ENCODE measurements at regions not wholly inside any gene's neighbourhood (a gene's known extent, or its start where the extent isn't known, plus 50 kb on each side); places are given as distances from the start of the nearest gene placed in this dataset.

DNA sequence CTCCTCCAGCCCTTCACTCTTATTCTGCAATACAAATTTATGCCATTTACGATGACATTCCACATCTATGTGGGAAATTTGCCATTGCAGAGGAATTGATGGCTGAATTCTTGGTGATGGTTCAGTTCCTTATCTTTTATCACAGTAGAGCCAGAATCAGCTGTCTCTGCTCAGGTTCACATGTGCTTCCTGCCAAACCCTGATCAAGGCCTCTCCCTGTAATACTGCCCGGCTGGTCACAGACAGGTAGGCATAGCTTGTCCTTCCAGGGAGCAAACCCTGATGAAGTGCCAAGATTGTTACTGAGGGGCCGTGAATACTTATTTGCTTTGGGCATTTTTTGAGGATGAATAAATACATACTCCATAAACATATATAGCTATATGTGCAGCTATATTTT lies 450.0 kb downstream of the NSUN3 start:
- TF ChIP-seq, protein P1, sequence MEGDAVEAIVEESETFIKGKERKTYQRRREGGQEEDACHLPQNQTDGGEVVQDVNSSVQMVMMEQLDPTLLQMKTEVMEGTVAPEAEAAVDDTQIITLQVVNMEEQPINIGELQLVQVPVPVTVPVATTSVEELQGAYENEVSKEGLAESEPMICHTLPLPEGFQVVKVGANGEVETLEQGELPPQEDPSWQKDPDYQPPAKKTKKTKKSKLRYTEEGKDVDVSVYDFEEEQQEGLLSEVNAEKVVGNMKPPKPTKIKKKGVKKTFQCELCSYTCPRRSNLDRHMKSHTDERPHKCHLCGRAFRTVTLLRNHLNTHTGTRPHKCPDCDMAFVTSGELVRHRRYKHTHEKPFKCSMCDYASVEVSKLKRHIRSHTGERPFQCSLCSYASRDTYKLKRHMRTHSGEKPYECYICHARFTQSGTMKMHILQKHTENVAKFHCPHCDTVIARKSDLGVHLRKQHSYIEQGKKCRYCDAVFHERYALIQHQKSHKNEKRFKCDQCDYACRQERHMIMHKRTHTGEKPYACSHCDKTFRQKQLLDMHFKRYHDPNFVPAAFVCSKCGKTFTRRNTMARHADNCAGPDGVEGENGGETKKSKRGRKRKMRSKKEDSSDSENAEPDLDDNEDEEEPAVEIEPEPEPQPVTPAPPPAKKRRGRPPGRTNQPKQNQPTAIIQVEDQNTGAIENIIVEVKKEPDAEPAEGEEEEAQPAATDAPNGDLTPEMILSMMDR (IDR thresholded peaks at IDR 0.05; ENCODE audit: low read depth, low read length, missing control alignments) = no peak
- DNase-seq (ENCODE audit: low read depth) = no peak
- H3K4me3 ChIP-seq (ENCODE audit: low read depth, low read length) = no peak overlapping the region

DNA sequence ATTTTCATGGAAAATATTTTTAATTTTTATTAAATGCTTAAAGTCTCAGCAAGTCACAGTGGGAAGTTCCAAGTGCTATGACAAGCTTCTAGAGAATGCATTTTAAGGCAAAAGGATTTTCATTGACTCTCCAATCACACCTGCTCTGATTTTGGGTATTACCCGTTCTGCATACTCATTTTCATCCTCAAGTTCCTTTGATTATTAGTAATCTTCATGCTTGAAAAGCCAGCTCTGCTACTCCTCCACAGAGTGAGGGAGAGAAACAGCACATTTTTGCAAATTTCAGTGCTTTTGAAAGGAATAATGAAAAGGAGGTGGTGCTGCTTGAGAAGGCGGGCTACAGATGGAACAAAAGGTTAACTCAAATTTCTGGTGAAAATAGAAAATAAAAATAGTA lies 450.7 kb downstream of the NSUN3 start:
- TF ChIP-seq, protein P1 (IDR thresholded peaks at IDR 0.05; ENCODE audit: low read depth, low read length, missing control alignments) = no peak
- DNase-seq (ENCODE audit: low read depth) = no peak
- H3K4me3 ChIP-seq (ENCODE audit: low read depth, low read length) = no peak overlapping the region

DNA sequence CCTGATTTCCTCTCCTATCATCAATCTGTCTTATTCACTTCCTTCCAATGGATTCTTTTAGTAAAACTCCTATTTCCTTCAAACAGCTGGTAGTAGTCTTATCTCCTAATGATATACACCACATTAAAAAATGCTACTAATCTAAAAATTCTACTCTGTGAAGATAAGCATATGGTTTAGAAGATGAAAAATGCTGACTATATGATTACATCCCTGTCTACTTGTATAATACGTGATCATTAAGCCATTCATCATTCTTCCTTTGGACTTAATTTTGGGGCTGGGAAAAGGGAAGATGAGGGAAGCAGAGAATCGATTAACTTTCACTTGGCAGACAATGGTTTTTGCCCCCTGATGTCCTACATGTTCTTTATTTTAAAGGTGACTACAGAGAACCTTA lies 453.1 kb downstream of the NSUN3 start:
- no peak for DNase-seq (ENCODE audit: low read depth)
- TF ChIP-seq, protein P1 (IDR thresholded peaks at IDR 0.05; ENCODE audit: low read depth, low read length, missing control alignments) = no peak
- H3K4me3 ChIP-seq (ENCODE audit: low read depth, low read length) = no peak overlapping the region

DNA sequence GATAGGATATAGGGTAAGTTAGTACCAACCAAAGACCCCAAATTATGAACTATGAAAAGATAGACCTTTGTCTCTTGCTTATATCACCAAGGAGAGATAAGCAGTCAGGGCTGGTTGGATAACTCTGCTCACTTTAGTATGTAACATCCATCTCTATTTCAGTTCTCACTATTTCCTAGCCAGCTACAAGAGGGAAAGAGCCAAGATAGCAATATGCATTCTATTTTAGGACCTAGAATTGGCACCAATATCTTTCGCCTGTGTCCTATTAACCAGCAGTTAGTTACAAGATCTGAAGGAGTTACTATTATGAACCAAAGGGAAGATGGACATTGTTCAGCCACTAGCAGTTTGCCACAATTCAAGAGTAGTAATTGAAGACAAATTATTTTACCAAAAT lies 457.5 kb downstream of the NSUN3 start:
- no peak overlapping the region for H3K4me3 ChIP-seq (ENCODE audit: low read depth, low read length)
- TF ChIP-seq, protein P1 (IDR thresholded peaks at IDR 0.05; ENCODE audit: low read depth, low read length, missing control alignments) = no peak

DNA sequence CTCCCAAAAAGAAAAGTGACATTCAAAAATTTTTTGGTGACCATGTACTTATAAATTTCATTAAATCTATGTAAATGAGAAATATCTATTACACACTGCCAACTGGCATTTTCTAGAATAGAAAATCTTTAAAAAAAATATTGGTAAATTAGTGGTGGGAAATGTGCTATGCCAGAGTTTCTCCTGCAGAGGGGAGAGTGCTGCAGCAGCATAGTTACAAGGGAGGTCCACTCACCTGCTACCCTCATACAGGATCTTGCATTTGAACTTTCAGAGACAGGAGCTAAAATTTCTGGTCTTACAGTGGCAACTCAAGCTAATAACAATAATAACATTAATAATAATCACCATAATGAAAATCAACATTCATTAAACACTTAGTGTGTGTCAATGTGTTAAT lies 459.6 kb downstream of the NSUN3 start:
- H3K4me3 ChIP-seq (ENCODE audit: low read depth, low read length) = no peak overlapping the region
- no peak for DNase-seq (ENCODE audit: low read depth)
- TF ChIP-seq, protein P1 (IDR thresholded peaks at IDR 0.05; ENCODE audit: low read depth, low read length, missing control alignments) = no peak

More for the DNA sequence above, 457.5 kb downstream of the NSUN3 start:
- no peak for DNase-seq (ENCODE audit: low read depth)

DNA sequence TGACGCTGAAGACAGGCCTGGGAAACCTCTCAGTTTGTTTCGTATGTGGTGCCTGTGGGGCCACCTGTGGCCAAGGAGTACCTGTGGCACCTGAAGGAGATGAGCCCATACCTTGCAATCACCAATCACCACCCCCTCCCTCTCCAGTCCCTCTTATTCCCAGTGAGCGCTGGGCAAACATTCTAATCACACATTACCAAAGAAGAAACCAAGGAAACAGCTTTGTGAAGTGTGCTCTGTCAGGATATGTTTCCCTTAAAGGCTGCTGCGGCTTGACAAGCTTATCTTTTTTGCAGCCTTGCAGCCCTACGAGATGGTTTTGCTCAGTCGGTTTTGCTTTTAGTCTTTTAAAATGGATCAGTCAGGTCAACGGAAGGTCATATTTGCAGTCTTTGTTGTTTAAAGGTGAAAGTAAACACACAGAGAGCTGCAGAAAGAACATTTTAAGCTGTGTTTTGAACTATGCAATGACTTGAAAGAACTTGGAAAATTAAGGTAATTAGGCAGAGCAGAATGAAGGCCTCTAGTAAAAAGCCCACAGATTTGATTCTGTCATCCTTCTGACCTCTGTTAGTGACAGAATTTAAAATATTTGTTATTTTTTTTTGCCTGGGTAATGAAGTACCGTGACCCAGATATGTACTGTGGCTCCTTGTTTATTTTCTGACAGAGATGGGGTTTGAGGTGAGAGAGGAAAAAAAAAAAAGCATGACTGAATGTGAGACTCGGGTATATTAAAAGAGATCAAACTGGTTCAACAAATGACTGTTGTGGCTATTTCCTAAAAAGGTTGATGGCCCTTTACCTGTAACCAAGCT lies 461.4 kb downstream of the NSUN3 start:
- TF ChIP-seq, protein P1 (IDR thresholded peaks at IDR 0.05; ENCODE audit: low read depth, low read length, missing control alignments) = no peak
- no peak overlapping the region for H3K4me3 ChIP-seq (ENCODE audit: low read depth, low read length)
- no peak for DNase-seq (ENCODE audit: low read depth)

DNA sequence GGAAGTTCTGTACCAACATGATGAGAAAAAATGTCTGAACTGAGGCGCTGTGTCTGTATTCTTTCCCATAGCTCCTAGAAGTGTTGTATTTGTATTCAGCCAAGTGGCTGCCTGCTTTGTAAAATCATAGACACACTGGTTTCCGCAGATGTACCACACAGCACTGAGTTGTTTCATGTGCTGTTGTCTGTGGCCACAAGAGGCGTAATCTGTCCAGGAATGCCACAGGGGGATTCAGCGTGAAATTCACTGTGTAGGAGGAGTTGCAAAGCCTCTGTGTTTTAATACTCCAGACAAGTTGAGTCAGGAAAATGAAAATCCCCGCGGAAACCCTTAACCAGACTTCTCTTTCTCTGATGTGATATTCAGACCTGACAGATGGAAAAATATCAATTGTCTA lies 462.2 kb downstream of the NSUN3 start:
- no peak overlapping the region for H3K4me3 ChIP-seq (ENCODE audit: low read depth, low read length)

More for the DNA sequence above, 462.2 kb downstream of the NSUN3 start:
- DNase-seq (ENCODE audit: low read depth) = no peak
- TF ChIP-seq, protein P1 (IDR thresholded peaks at IDR 0.05; ENCODE audit: low read depth, low read length, missing control alignments) = no peak
